Mammary epithelial cell (primary cell): ENCODE measurements at regions not wholly inside any gene's neighbourhood (a gene's known extent, or its start where the extent isn't known, plus 50 kb on each side); places are given as distances from the start of the nearest gene placed in this dataset.

Experiments used
- EZH2 ChIP-seq: IDR thresholded peaks from 2 replicates; pipeline ENCODE4 v1.6.1; 2012; ENCODE audit warnings: low read length, inconsistent platforms, borderline replicate concordance
- TF ChIP-seq, protein P1 (sequence below), 2 donors: IDR thresholded peaks in 1 of 2; conservative IDR thresholded peaks in 1 of 2; 2 replicates each; pipeline ENCODE4 v1.5.1; 2011 to 2012; ENCODE audit warnings: inconsistent platforms in 2 of 2, low read length in 2 of 2, mild to moderate bottlenecking in 2 of 2, control low read depth in 1 of 2, low read depth in 1 of 2; ENCODE audit not compliant: insufficient read depth in 1 of 2; ENCODE audit errors: extremely low read depth in 1 of 2

- TF ChIP-seq, protein P1, sequence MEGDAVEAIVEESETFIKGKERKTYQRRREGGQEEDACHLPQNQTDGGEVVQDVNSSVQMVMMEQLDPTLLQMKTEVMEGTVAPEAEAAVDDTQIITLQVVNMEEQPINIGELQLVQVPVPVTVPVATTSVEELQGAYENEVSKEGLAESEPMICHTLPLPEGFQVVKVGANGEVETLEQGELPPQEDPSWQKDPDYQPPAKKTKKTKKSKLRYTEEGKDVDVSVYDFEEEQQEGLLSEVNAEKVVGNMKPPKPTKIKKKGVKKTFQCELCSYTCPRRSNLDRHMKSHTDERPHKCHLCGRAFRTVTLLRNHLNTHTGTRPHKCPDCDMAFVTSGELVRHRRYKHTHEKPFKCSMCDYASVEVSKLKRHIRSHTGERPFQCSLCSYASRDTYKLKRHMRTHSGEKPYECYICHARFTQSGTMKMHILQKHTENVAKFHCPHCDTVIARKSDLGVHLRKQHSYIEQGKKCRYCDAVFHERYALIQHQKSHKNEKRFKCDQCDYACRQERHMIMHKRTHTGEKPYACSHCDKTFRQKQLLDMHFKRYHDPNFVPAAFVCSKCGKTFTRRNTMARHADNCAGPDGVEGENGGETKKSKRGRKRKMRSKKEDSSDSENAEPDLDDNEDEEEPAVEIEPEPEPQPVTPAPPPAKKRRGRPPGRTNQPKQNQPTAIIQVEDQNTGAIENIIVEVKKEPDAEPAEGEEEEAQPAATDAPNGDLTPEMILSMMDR (conservative IDR thresholded peaks at IDR 0.05 in 1 of 2, IDR thresholded peaks at IDR 0.05 in 1 of 2; ENCODE audit: extremely low read depth in 1 of 2, insufficient read depth in 1 of 2, low read depth in 1 of 2, low read length in 2 of 2): no peak
- TF ChIP-seq EZH2: no peak
Observed at GRCh38 chr12:17802657-17803641, 287.0 kb downstream of the RERGL start.
